ENCODE measurements at regions not wholly inside any gene's neighbourhood (a gene's known extent, or its start where the extent isn't known, plus 50 kb on each side); places are given as distances from the start of the nearest gene placed in this dataset.

DNA sequence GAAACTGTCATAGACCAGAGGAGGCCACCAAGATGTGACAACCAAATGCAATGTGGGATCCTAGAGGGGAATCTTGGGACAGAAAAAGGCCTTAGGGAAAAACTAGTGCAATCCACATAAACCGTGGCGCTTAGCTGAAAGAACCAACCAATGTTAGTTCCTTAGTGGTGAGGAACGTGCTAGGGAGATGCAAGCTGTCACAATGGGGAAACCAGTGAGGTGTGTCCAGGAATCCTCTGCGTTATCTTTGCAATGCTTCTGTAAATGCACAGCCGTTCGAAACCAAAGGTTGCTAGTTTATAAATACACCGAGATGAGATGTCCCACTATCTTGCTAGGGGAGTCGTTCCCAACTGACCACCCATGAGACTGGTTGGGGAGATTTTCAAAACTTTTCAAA is 157.0 kb upstream of the ID2 start:
- no peaks in the 10 kb centered on the region for H3K79me2 ChIP-seq (ENCODE audit: insufficient read depth, low read depth)
- H3K9ac ChIP-seq = no peak overlapping the region
- H2AFZ ChIP-seq (ENCODE audit: low read depth) = no peak overlapping the region
- H3K4me3 ChIP-seq (IDR thresholded peaks at IDR 0.05; ENCODE audit: insufficient read depth, low read depth, low read length) = no peak overlapping the region
- TF ChIP-seq, protein P1, sequence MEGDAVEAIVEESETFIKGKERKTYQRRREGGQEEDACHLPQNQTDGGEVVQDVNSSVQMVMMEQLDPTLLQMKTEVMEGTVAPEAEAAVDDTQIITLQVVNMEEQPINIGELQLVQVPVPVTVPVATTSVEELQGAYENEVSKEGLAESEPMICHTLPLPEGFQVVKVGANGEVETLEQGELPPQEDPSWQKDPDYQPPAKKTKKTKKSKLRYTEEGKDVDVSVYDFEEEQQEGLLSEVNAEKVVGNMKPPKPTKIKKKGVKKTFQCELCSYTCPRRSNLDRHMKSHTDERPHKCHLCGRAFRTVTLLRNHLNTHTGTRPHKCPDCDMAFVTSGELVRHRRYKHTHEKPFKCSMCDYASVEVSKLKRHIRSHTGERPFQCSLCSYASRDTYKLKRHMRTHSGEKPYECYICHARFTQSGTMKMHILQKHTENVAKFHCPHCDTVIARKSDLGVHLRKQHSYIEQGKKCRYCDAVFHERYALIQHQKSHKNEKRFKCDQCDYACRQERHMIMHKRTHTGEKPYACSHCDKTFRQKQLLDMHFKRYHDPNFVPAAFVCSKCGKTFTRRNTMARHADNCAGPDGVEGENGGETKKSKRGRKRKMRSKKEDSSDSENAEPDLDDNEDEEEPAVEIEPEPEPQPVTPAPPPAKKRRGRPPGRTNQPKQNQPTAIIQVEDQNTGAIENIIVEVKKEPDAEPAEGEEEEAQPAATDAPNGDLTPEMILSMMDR (conservative IDR thresholded peaks at IDR 0.05; ENCODE audit: low read depth, low read length) = no peak
- H3K27ac ChIP-seq = no peak overlapping the region
- no peaks in the 10 kb centered on the region for H4K20me1 ChIP-seq (ENCODE audit: insufficient read depth)
- H3K4me1 ChIP-seq (ENCODE audit: low read depth, poor library complexity, severe bottlenecking) = peaks cover 64% of the 10 kb centered on the region
- no peak overlapping the region for H3K4me2 ChIP-seq
- no peaks in the 10 kb centered on the region for H3K27me3 ChIP-seq (ENCODE audit: insufficient read depth, low read depth)
- no peaks in the 10 kb centered on the region for H3K36me3 ChIP-seq (ENCODE audit: insufficient read depth)

DNA sequence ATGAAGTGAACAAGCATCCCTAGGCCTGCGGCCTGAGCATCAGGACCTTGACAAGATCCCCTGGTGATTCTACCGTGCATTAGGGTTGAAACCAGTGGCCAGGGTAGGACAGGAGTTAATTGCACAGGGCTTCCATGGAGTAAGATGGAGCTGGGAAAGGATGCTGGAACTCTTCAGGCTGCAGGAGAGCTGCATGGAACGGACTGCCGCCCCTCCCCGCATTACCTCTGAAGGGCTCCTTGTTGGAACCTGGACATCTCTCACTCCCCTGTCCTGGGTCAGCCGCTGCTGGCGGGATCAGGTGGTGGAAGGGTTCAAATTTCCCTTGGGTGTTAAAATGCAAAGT is 156.6 kb upstream of the ID2 start:
- Histone ChIP-seq H2AFZ (ENCODE audit: low read depth) (no peak overlapping the region), H3K9ac (no peak overlapping the region), H3K27ac (no peak overlapping the region)

DNA sequence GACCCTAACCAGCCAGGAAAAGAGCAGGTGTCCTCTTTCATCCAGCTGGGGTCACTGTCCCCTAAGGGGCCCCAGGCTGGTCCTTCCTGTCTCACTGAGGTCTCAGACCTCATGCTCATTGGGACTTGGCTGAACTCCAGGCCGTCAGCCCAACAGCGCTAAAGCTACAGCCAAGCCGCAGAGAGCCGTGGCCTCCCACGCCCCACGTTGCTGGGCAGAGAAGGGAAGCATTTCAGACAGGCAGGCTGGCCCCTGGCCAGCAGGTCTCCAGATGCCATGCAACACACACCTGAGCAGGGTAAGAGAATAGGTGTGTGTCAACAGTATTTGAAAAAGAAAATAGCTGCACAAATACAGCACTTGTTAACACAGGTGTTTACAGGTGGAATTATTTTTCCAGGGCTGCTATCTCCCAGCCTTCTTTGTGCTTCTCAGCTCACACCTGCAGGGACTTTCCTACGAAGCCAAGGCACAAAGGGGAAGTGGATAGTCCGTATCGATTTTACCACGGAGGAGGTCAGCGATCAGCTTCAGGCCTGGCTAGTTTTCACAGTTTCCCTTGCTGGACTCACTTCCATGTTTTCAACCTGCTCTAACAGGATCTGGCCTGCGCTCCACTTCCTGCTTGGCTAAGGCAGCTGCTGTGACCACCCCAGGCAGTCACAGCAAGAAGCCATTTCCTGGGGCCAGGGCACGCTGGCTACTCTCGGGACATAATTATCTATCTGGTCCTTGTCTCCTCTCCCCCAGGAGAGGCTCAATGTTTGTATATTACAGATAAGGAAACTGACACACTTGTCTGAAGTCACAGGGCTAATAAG is 156.1 kb upstream of the ID2 start:
- H4K20me1 ChIP-seq (ENCODE audit: insufficient read depth) = no peaks in the 10 kb centered on the region
- TF ChIP-seq, protein P1 (conservative IDR thresholded peaks at IDR 0.05; ENCODE audit: low read depth, low read length) = no peak
- no peaks in the 10 kb centered on the region for H3K79me2 ChIP-seq (ENCODE audit: insufficient read depth, low read depth)
- no peak overlapping the region for H2AFZ ChIP-seq (ENCODE audit: low read depth)
- H3K4me2 ChIP-seq = no peak overlapping the region
- no peaks in the 10 kb centered on the region for H3K36me3 ChIP-seq (ENCODE audit: insufficient read depth)
- no peak overlapping the region for H3K9ac ChIP-seq
- no peak overlapping the region for H3K4me3 ChIP-seq (IDR thresholded peaks at IDR 0.05; ENCODE audit: insufficient read depth, low read depth, low read length)
- H3K27me3 ChIP-seq (ENCODE audit: insufficient read depth, low read depth) = no peaks in the 10 kb centered on the region
- H3K4me1 ChIP-seq (ENCODE audit: low read depth, poor library complexity, severe bottlenecking) = peaks cover 55% of the 10 kb centered on the region
- H3K27ac ChIP-seq = no peak overlapping the region

More for the DNA sequence above, 156.6 kb upstream of the ID2 start:
- TF ChIP-seq, protein P1 (conservative IDR thresholded peaks at IDR 0.05; ENCODE audit: low read depth, low read length) = no peak
- Histone ChIP-seq H3K27me3 (ENCODE audit: insufficient read depth, low read depth) (no peaks in the 10 kb centered on the region), H3K36me3 (ENCODE audit: insufficient read depth) (no peaks in the 10 kb centered on the region), H3K4me3 (IDR thresholded peaks at IDR 0.05; ENCODE audit: insufficient read depth, low read depth, low read length) (no peak overlapping the region), H3K4me2 (no peak overlapping the region), H3K79me2 (ENCODE audit: insufficient read depth, low read depth) (no peaks in the 10 kb centered on the region), H3K4me1 (ENCODE audit: low read depth, poor library complexity, severe bottlenecking) (peaks cover 61% of the 10 kb centered on the region), H4K20me1 (ENCODE audit: insufficient read depth) (no peaks in the 10 kb centered on the region)

DNA sequence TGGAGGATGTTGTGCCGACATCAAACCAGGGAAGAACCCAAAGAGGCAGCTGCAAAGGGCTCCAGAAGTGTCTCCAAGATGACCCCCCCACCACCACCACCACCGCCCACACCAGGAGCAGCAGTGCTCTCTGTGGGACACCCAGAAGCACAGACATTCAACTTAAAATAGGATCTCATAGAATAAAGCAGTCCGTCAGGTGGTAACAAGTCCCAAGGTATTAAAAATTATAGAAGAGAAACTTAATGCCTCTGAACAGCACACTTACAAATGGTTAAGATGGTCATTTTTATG is 155.5 kb upstream of the ID2 start:
- no peak overlapping the region for H3K4me3 ChIP-seq (IDR thresholded peaks at IDR 0.05; ENCODE audit: insufficient read depth, low read depth, low read length)
- peaks cover 49% of the 10 kb centered on the region for H3K4me1 ChIP-seq (ENCODE audit: low read depth, poor library complexity, severe bottlenecking)
- no peaks in the 10 kb centered on the region for H3K79me2 ChIP-seq (ENCODE audit: insufficient read depth, low read depth)
- no peak overlapping the region for H3K4me2 ChIP-seq
- no peaks in the 10 kb centered on the region for H3K27me3 ChIP-seq (ENCODE audit: insufficient read depth, low read depth)
- no peaks in the 10 kb centered on the region for H4K20me1 ChIP-seq (ENCODE audit: insufficient read depth)
- no peak overlapping the region for H3K9ac ChIP-seq
- H2AFZ ChIP-seq (ENCODE audit: low read depth) = no peak overlapping the region
- no peaks in the 10 kb centered on the region for H3K36me3 ChIP-seq (ENCODE audit: insufficient read depth)
- no peak overlapping the region for H3K27ac ChIP-seq
- TF ChIP-seq, protein P1 (conservative IDR thresholded peaks at IDR 0.05; ENCODE audit: low read depth, low read length) = no peak

All from KMS-11 (cell line).